ENCODE measurements at regions not wholly inside any gene's neighbourhood (a gene's known extent, or its start where the extent isn't known, plus 50 kb on each side); places are given as distances from the start of the nearest gene placed in this dataset.

- TF ChIP-seq CTCF (IDR thresholded peaks at IDR 0.05) (no peak), POLR2AphosphoS5 (IDR thresholded peaks at IDR 0.05) (peak in 1 of 3 donors; percentile 15), POLR2A (IDR thresholded peaks at IDR 0.05) (no peak)
These were observed 56.1 kb upstream of the IRF2BP2 start for GRCh38 chr1:234665975-234666605.

All from breast epithelium (tissue), 3 donors.